Stomach (tissue), 8 donors: ENCODE measurements at regions not wholly inside any gene's neighbourhood (a gene's known extent, or its start where the extent isn't known, plus 50 kb on each side); places are given as distances from the start of the nearest gene placed in this dataset.

Source experiments
- DNase-seq, 2 donors: peaks; one replicate each; pipeline versions ENCODE4 v3.0.0 to v3.0.0-alpha.2; 2013 to 2019
- H3K27ac ChIP-seq, 5 donors: fragments of 200-600 bp in 4 of 5; sonication (generic) in 4 of 5; one replicate each; pipeline ENCODE4 v1.5.1; 2013 to 2019; ENCODE audit warnings: mild to moderate bottlenecking in 1 of 5, moderate library complexity in 1 of 5
- H3K27me3 ChIP-seq, 3 donors: fragments of 200-600 bp; sonication (generic); one replicate each; pipeline ENCODE4 v1.5.1; 2017 to 2019; ENCODE audit warnings: mixed run types in 1 of 3
- H3K36me3 ChIP-seq, 4 donors: fragments of 200-600 bp; sonication (generic); 1 replicate in 3 of 4; 2 replicates in 1 of 4; pipeline ENCODE4 v1.5.1; 2016 to 2019
- H3K4me1 ChIP-seq, 4 donors: fragments of 200-600 bp; sonication (generic); one replicate each; pipeline ENCODE4 v1.5.1; 2016 to 2019
- H3K4me3 ChIP-seq, 4 donors: fragments of 200-600 bp; sonication (generic) in 3 of 4; one replicate each; pipeline ENCODE4 v1.5.1; 2016 to 2019; ENCODE audit warnings: mild to moderate bottlenecking in 1 of 4
- H3K9me3 ChIP-seq, 4 donors: fragments of 200-600 bp; sonication (generic); one replicate each; pipeline ENCODE4 v1.5.1; 2016 to 2019
- CTCF ChIP-seq, 7 experiments: fragments of 450-650 bp in 4 of 7; fragments of 200-600 bp in 3 of 7; sonication (generic) in 3 of 7; IDR thresholded peaks; one replicate each; pipeline ENCODE4 v1.5.1; 2016 to 2019; ENCODE audit warnings: antibody characterized with exemption in 7 of 7, control low read depth in 2 of 7, mild to moderate bottlenecking in 1 of 7
- EP300 ChIP-seq: sonication (generic); formaldehyde crosslinking; IDR thresholded peaks from one replicate; pipeline ENCODE4 v1.6.1; 2017; ENCODE audit warnings: antibody characterized with exemption
- POLR2A ChIP-seq, 4 donors: fragments of 450-650 bp; IDR thresholded peaks; one replicate each; pipeline ENCODE4 v1.6.1; 2016; ENCODE audit warnings: antibody characterized with exemption in 4 of 4, control low read depth in 2 of 4, mild to moderate bottlenecking in 1 of 4, moderate library complexity in 1 of 4
- POLR2AphosphoS5 ChIP-seq, 3 donors: sonication (generic); formaldehyde crosslinking; IDR thresholded peaks; one replicate each; pipeline ENCODE4 v1.6.1; 2016; ENCODE audit warnings: antibody characterized with exemption in 3 of 3
- WGBS, 5 donors: extraction: QIAGEN DNeasy Blood & Tissue Kit in 3 of 5; methylation state at CpG; one replicate each; pipeline versions ENCODE4 v1.1.5 to v1.1.7; 2013 to 2018; 5-methylcytosine and 5-hydroxymethylcytosine counted together
- intact Hi-C: fragments of 100-400 bp; cut with DNase I; formaldehyde crosslinking; loops from one replicate; pipeline ENCODE4 v1.15.1; 2023; ENCODE audit warnings: low total_unique reads
- donor health status: healthy with polysubstance abuse.
- donor health status: Bipolar disorder and iron deficiency.
- donor health status: healthy.

GRCh38 chrX:33726281-33727160, 405.6 kb downstream of the FAM47A start:
- 9 to 37% (median 24%) methylated on average over 2 to 45 of the region's 45 CpGs for WGBS, 5 donors
- DNase-seq, result peak in 1 of 2 donors; percentile 44
- Histone ChIP-seq H3K27me3 (peaks cover 0 to 8% (median 0%) of the 10 kb centered on the region in 3 donors), H3K4me3 (peak overlapping the region; percentile 29 to 40 (median 39)), H3K27ac (peak overlapping the region in 3 of 5 donors; percentile 27 to 41 (median 35)), H3K9me3 (no peaks in the 10 kb centered on the region), H3K36me3 (no peaks in the 10 kb centered on the region), H3K4me1 (no peaks in the 10 kb centered on the region)
- intact Hi-C loops, result no loop called here
- TF ChIP-seq POLR2A (IDR thresholded peaks at IDR 0.05), result no peak
- no peak for TF ChIP-seq POLR2AphosphoS5 (IDR thresholded peaks at IDR 0.05)
- TF ChIP-seq CTCF (IDR thresholded peaks at IDR 0.05), result no peak
- TF ChIP-seq EP300, result no peak

- Histone ChIP-seq H3K9me3 (no peaks in the 10 kb centered on the region), H3K36me3 (no peaks in the 10 kb centered on the region), H3K4me1 (no peaks in the 10 kb centered on the region), H3K4me3 (peak overlapping the region; percentile 29 to 40 (median 39)), H3K27me3 (peaks cover 0 to 8% (median 0%) of the 10 kb centered on the region in 3 donors), H3K27ac (peak overlapping the region in 2 of 5 donors; percentile 27 to 41)
- TF ChIP-seq POLR2AphosphoS5 (IDR thresholded peaks at IDR 0.05) (no peak), EP300 (no peak), POLR2A (IDR thresholded peaks at IDR 0.05) (no peak), CTCF (IDR thresholded peaks at IDR 0.05) (no peak)
- intact Hi-C loops, result no loop called here
- DNase-seq, result peak in 1 of 2 donors; percentile 68
- 2 to 17% (median 6%) methylated on average over 15 of the region's 15 CpGs for WGBS, 5 donors
Measured at GRCh38 chrX:33725535-33726210, 406.4 kb downstream of the FAM47A start.

GRCh38 chrX:33721927-33722326, 410.2 kb downstream of the FAM47A start:
- WGBS, 5 donors, result 60 to 93% (median 76%) methylated on average over 1 of the region's 1 CpG
- no peak overlapping the region for H3K27ac ChIP-seq
- H3K36me3 ChIP-seq, result no peaks in the 10 kb centered on the region
- DNase-seq, result no peak
- no peaks in the 10 kb centered on the region for H3K9me3 ChIP-seq
- no peaks in the 10 kb centered on the region for H3K4me1 ChIP-seq
- peaks cover 0 to 8% (median 0%) of the 10 kb centered on the region in 3 donors for H3K27me3 ChIP-seq
- H3K4me3 ChIP-seq, result no peak overlapping the region
- no peak for TF ChIP-seq EP300
- no peak for TF ChIP-seq CTCF (IDR thresholded peaks at IDR 0.05)
- TF ChIP-seq POLR2A (IDR thresholded peaks at IDR 0.05), result no peak
- no peak for TF ChIP-seq POLR2AphosphoS5 (IDR thresholded peaks at IDR 0.05)
- intact Hi-C loops, result no loop called here

GRCh38 chrX:33686105-33686504, 446.0 kb downstream of the FAM47A start:
- 54 to 91% (median 69%) methylated on average over 1 of the region's 1 CpG for WGBS, 5 donors
- no peaks in the 10 kb centered on the region for H3K36me3 ChIP-seq
- intact Hi-C loops, result no loop called here
- DNase-seq, result no peak
- peaks cover 0 to 4% (median 0%) of the 10 kb centered on the region in 4 donors for H3K9me3 ChIP-seq
- H3K4me3 ChIP-seq, result no peak overlapping the region
- no peaks in the 10 kb centered on the region for H3K27me3 ChIP-seq
- H3K4me1 ChIP-seq, result no peaks in the 10 kb centered on the region
- no peak overlapping the region for H3K27ac ChIP-seq
- TF ChIP-seq POLR2AphosphoS5 (IDR thresholded peaks at IDR 0.05) (no peak), POLR2A (IDR thresholded peaks at IDR 0.05) (no peak), CTCF (IDR thresholded peaks at IDR 0.05) (no peak), EP300 (no peak)
